H1 (cell line): ENCODE measurements at regions not wholly inside any gene's neighbourhood (a gene's known extent, or its start where the extent isn't known, plus 50 kb on each side); places are given as distances from the start of the nearest gene placed in this dataset.

Experiments
- BCL11A ChIP-seq, 2 experiments: IDR thresholded peaks; one replicate each; pipeline ENCODE4 v1.6.1; 2011; ENCODE audit warnings: low read depth in 2 of 2, low read length in 2 of 2, mild to moderate bottlenecking in 2 of 2
- EP300 ChIP-seq, 2 experiments: IDR thresholded peaks; 1 replicate in 1 of 2; 2 replicates in 1 of 2; pipeline ENCODE4 v1.6.1; 2011 to 2012; ENCODE audit warnings: low read depth in 2 of 2, low read length in 2 of 2, mild to moderate bottlenecking in 2 of 2, borderline replicate concordance in 1 of 2, inconsistent platforms in 1 of 2, moderate library complexity in 1 of 2
- SRF ChIP-seq: IDR thresholded peaks from 2 replicates; pipeline ENCODE4 v1.6.1; 2011; ENCODE audit warnings: mild to moderate bottlenecking, low read depth, low read length, moderate library complexity
- YY1 ChIP-seq: IDR thresholded peaks from 2 replicates; pipeline ENCODE4 v1.6.1; 2011; ENCODE audit warnings: low read depth, mild to moderate bottlenecking, low read length

GRCh38 chr10:90180886-90181691, 479.7 kb downstream of the KIF20B start (continued):
- no peak for TF ChIP-seq EP300 (IDR thresholded peaks at IDR 0.05; ENCODE audit: borderline replicate concordance in 1 of 2, low read depth in 2 of 2, low read length in 2 of 2)
- TF ChIP-seq SRF = no peak
- TF ChIP-seq BCL11A (IDR thresholded peaks at IDR 0.05; ENCODE audit: low read depth in 2 of 2, low read length in 2 of 2) = no peak
- TF ChIP-seq YY1 = no peak
- TF ChIP-seq, all 59 proteins: peak for 0
